GM12878 (cell line): ENCODE measurements at regions not wholly inside any gene's neighbourhood (a gene's known extent, or its start where the extent isn't known, plus 50 kb on each side); places are given as distances from the start of the nearest gene placed in this dataset.
"Not testable (repeated sequence)": the region's sequence is repeated elsewhere in the genome, so short reads cannot be mapped to it uniquely, and the experiment has no call there.

Experiments used
- CBFB ChIP-seq: IDR thresholded peaks from 2 replicates; pipeline ENCODE4 v1.6.1; 2016; ENCODE audit warnings: antibody characterized with exemption, low read depth
- DPF2 ChIP-seq: fragments of 450-650 bp; IDR thresholded peaks from 2 replicates; pipeline ENCODE4 v1.6.1; 2017; ENCODE audit warnings: mild to moderate bottlenecking
- EZH2 ChIP-seq: IDR thresholded peaks from 2 replicates; pipeline ENCODE4 v1.6.1; 2012; ENCODE audit warnings: low read depth, mild to moderate bottlenecking, control low read depth, inconsistent platforms, low read length, borderline replicate concordance; ENCODE audit not compliant: control insufficient read depth
- HCFC1 ChIP-seq: fragments of 150-350 bp; IDR thresholded peaks from 2 replicates; pipeline ENCODE4 v1.6.1; 2014; ENCODE audit warnings: low read length
- HDAC6 ChIP-seq: fragments of 200-600 bp; sonication (generic); IDR thresholded peaks from one replicate; pipeline ENCODE4 v1.8.0; 2017; ENCODE audit warnings: antibody characterized with exemption; ENCODE audit not compliant: unreplicated experiment
- POU2F2 ChIP-seq: IDR thresholded peaks from 3 replicates; pipeline ENCODE4 v1.6.1; 2011; ENCODE audit warnings: low read depth, mild to moderate bottlenecking, low read length, borderline replicate concordance
- SRF ChIP-seq, 2 experiments: IDR thresholded peaks; 2 replicates each; pipeline ENCODE4 v1.6.1; 2011; ENCODE audit warnings: low read depth in 2 of 2, low read length in 2 of 2, mild to moderate bottlenecking in 1 of 2, moderate library complexity in 1 of 2
- TF ChIP-seq, protein P1 (sequence below), 3 experiments: IDR thresholded peaks in 2 of 3; conservative IDR thresholded peaks in 1 of 3; 2 replicates each; pipeline ENCODE4 v1.5.1; 2011; ENCODE audit warnings: low read depth in 3 of 3, low read length in 3 of 3, mild to moderate bottlenecking in 3 of 3, control low read depth in 2 of 3, moderate library complexity in 2 of 3, inconsistent platforms in 1 of 3, mixed read lengths in 1 of 3; ENCODE audit not compliant: control insufficient read depth in 2 of 3, insufficient read depth in 1 of 3; ENCODE audit errors: extremely low read depth in 1 of 3

DNA sequence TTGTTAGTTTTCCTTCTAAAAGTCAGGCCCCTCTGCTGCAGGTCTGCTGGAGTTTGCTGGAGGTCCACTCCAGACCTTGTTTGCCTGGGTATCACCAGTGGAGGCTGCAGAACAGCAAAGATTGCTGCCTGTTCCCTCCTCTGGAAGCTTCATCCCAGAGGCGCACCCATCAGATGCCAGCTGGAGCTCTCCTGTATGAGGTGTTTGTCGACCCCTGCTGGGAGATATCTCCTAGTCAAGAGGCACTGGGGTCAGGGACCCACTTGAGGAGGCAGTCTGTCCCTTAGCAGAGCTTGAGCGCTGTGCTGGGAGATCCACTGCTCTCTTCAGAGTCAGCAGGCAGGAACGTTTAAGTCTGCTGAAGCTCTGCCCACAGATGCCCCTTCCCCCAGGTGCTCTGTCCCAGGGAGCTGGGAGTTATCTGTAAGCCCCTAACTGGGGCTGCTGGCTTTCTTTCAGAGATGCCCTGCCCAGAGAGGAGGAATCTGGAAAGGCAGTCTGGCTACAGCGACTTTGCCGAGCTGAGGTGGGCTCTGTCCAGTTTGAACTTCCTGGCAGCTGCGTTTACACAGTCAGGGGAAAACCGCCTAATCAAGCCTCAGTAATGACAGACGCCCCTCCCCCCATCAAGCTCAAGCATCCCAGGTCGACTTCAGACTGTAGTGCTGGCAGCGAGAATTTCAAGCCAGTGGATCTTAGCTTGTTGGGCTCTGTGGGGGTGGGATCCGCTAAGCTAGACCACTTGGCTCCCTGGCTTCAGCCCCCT lies 49.9 kb upstream of the PGBD5 start:
- TF ChIP-seq, protein P1, sequence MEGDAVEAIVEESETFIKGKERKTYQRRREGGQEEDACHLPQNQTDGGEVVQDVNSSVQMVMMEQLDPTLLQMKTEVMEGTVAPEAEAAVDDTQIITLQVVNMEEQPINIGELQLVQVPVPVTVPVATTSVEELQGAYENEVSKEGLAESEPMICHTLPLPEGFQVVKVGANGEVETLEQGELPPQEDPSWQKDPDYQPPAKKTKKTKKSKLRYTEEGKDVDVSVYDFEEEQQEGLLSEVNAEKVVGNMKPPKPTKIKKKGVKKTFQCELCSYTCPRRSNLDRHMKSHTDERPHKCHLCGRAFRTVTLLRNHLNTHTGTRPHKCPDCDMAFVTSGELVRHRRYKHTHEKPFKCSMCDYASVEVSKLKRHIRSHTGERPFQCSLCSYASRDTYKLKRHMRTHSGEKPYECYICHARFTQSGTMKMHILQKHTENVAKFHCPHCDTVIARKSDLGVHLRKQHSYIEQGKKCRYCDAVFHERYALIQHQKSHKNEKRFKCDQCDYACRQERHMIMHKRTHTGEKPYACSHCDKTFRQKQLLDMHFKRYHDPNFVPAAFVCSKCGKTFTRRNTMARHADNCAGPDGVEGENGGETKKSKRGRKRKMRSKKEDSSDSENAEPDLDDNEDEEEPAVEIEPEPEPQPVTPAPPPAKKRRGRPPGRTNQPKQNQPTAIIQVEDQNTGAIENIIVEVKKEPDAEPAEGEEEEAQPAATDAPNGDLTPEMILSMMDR (IDR thresholded peaks at IDR 0.05 in 2 of 3, conservative IDR thresholded peaks at IDR 0.05 in 1 of 3; ENCODE audit: control insufficient read depth in 2 of 3, extremely low read depth in 1 of 3, insufficient read depth in 1 of 3, low read depth in 3 of 3, low read length in 3 of 3): not testable (repeated sequence)
- TF ChIP-seq EZH2; DPF2; HCFC1; CBFB; SRF (IDR thresholded peaks at IDR 0.05; ENCODE audit: low read depth in 2 of 2, low read length in 2 of 2); HDAC6; POU2F2: not testable (repeated sequence)
